ENCODE measurements at regions not wholly inside any gene's neighbourhood (a gene's known extent, or its start where the extent isn't known, plus 50 kb on each side); places are given as distances from the start of the nearest gene placed in this dataset.

GRCh38 chr15:93462690-93463089 lies 373.7 kb upstream of the RGMA start:
- H2AK5ac ChIP-seq (ENCODE audit: low read depth, low read length): no peak overlapping the region
- no peaks in the 10 kb centered on the region for H3K79me2 ChIP-seq (ENCODE audit: control insufficient read depth in 1 of 2, insufficient read depth in 2 of 2, low read length in 2 of 2)
- peak overlapping the region; percentile 71; the same call in 1 of the 2 replicates for H4K8ac ChIP-seq (ENCODE audit: extremely low read depth, insufficient read depth, low read length)
- H3K27ac ChIP-seq (ENCODE audit: low read depth, low read length): no peak overlapping the region
- ChIA-PET POLR2A (ENCODE audit: partially characterized antibody) (no interaction called here), CTCF (ENCODE audit: partially characterized antibody) (interaction anchor here (1.8 kb wide), 1 partner anchor 254 kb away, joined by 4 read pairs; no protein-coding TSS in a partner anchor)
- H3K56ac ChIP-seq (replicated peaks; ENCODE audit: insufficient read length, low read depth, low read length): no peak overlapping the region
- H3K4me2 ChIP-seq (ENCODE audit: insufficient read depth in 1 of 2, low read depth in 2 of 2, low read length in 2 of 2): no peak overlapping the region
- H3K9me3 ChIP-seq (ENCODE audit: insufficient read depth in 2 of 2, low read depth in 1 of 2, low read length in 1 of 2): no peaks in the 10 kb centered on the region
- no peaks in the 10 kb centered on the region for H3K36me3 ChIP-seq (ENCODE audit: control insufficient read depth in 2 of 4, insufficient read depth in 4 of 4, low read length in 3 of 4)
- FAIRE-seq (no peak), DNase-seq (ENCODE audit: low read depth in 1 of 2, low spot score in 2 of 2) (no peak)
- H3K4me1 ChIP-seq (replicated peaks in 1 of 4; ENCODE audit: control insufficient read depth in 3 of 4, insufficient read depth in 4 of 4, low read length in 3 of 4): peaks cover 0 to 6% (median 2%) of the 10 kb centered on the region in 4 experiments; a peak in 3 of 7 replicates
- 84% methylated on average over 4 of the region's 4 CpGs; no CpG with 5 or more reads in 1 of the 2 experiments for WGBS, 2 experiments (ENCODE audit: extremely low coverage in 1 of 2, insufficient coverage in 1 of 2, insufficient read length in 1 of 2, insufficient replicate concordance in 2 of 2, low coverage in 1 of 2, low lambda C conversion rate in 2 of 2, missing lambda C conversion rate in 1 of 2)
- no peak overlapping the region for H2BK20ac ChIP-seq (ENCODE audit: low read length)
- no peak overlapping the region for H3K9ac ChIP-seq (replicated peaks in 1 of 4; ENCODE audit: extremely low read depth in 1 of 4, low read depth in 3 of 4, low read length in 3 of 4)
- H3K4ac ChIP-seq (replicated peaks; ENCODE audit: insufficient read length, low read depth, low read length): no peak overlapping the region
- no peak overlapping the region for H4K5ac ChIP-seq (ENCODE audit: insufficient read length, low read depth, low read length)
- H3K14ac ChIP-seq (ENCODE audit: insufficient read length): no peak overlapping the region
- peak; percentile 13 to 38; a peak in 2 of 4 replicates for TF ChIP-seq RAD21 (IDR thresholded peaks at IDR 0.05 in 1 of 2, conservative IDR thresholded peaks at IDR 0.05 in 1 of 2; ENCODE audit: low read depth in 2 of 2, low read length in 2 of 2)
- TF ChIP-seq ASH2L (IDR thresholded peaks at IDR 0.05; ENCODE audit: low read length): no peak
- H2AFZ ChIP-seq (ENCODE audit: low read length): no peak overlapping the region
- H3K18ac ChIP-seq (ENCODE audit: extremely low read depth, low read length): no peak overlapping the region
- H3K23ac ChIP-seq (ENCODE audit: insufficient read length): no peak overlapping the region
- H2BK15ac ChIP-seq (ENCODE audit: low read length): no peak overlapping the region
- H3K4me3 ChIP-seq (ENCODE audit: extremely low read depth in 1 of 4, insufficient read depth in 2 of 4, low read depth in 3 of 4, low read length in 4 of 4): no peak overlapping the region
- H3K23me2 ChIP-seq (ENCODE audit: low read depth, low read length): no peaks in the 10 kb centered on the region
- no peaks in the 10 kb centered on the region for H3K27me3 ChIP-seq (replicated peaks in 1 of 4; ENCODE audit: control insufficient read depth in 3 of 4, extremely low read depth in 1 of 4, insufficient read depth in 3 of 4, low read length in 3 of 4)
- H2BK120ac ChIP-seq (replicated peaks; ENCODE audit: low read depth, low read length): no peak overlapping the region
- H4K20me1 ChIP-seq (replicated peaks in 1 of 2; ENCODE audit: control insufficient read depth in 1 of 2, insufficient read depth in 2 of 2, low read length in 2 of 2): no peaks in the 10 kb centered on the region
- H2BK12ac ChIP-seq (ENCODE audit: low read depth, low read length): 0 out of 2 replicates have a peak overlapping the region, but pooled peaks have one; percentile 30
- no peak overlapping the region for H2BK5ac ChIP-seq (ENCODE audit: low read depth, low read length)
- H3K79me1 ChIP-seq (ENCODE audit: low read depth, low read length): no peaks in the 10 kb centered on the region
- H4K91ac ChIP-seq (replicated peaks; ENCODE audit: insufficient read length, low read length): no peak overlapping the region

Data from H1 (cell line).